DMS153 treated with DMSO at 0.1 percent for 48 hours (cell line): ENCODE measurements at regions not wholly inside any gene's neighbourhood (a gene's known extent, or its start where the extent isn't known, plus 50 kb on each side); places are given as distances from the start of the nearest gene placed in this dataset.
"Not testable (repeated sequence)": the region's sequence is repeated elsewhere in the genome, so short reads cannot be mapped to it uniquely, and the experiment has no call there.

ENCODE experiments used
- DNase-seq: peaks from one replicate; lab custom pipeline; 2025; ENCODE audit not compliant: unreplicated experiment; lab: John Stamatoyannopoulos, UW

DNA sequence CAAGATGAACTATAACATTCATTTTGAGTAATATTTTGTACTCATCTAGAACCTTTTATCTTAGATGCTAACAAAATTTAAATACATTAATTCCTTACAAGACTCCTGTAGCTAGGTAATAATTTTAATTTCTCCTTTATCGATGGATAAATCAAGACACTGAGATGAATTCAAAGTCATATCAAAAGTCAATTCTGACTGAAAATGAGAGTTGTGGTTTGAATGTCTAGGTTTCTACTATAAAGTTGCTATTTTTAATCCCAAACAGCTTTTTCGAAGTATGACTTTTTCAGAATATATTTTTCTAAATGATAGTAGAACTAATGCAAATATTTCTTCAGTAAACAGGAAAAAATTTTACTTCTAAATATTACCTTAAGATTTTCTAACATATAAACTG lies 491.7 kb upstream of the FAM174A start:
- no peak for DNase-seq

GRCh38 chr5:100026606-100027005 lies 508.6 kb upstream of the FAM174A start:
- DNase-seq = no peak

DNA sequence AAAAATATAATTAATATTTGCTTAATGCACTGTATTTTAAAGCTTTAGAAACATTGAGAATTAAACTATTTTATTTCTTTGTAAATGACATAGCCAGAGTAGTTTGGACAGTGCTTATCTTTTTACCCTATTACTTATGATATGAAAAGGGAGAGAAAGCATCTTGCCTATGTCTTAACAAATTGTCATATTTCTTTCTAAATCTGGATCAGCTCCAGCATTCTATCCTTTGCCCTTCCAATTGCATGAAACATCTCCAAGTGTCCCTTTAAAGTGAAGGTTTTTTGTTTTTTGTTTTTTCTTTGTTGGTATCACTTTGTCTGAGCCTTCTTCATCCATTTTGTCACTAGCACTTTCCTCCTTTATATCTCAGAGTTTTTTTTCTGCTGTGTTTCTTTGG lies 511.6 kb upstream of the FAM174A start:
- no peak for DNase-seq

DNA sequence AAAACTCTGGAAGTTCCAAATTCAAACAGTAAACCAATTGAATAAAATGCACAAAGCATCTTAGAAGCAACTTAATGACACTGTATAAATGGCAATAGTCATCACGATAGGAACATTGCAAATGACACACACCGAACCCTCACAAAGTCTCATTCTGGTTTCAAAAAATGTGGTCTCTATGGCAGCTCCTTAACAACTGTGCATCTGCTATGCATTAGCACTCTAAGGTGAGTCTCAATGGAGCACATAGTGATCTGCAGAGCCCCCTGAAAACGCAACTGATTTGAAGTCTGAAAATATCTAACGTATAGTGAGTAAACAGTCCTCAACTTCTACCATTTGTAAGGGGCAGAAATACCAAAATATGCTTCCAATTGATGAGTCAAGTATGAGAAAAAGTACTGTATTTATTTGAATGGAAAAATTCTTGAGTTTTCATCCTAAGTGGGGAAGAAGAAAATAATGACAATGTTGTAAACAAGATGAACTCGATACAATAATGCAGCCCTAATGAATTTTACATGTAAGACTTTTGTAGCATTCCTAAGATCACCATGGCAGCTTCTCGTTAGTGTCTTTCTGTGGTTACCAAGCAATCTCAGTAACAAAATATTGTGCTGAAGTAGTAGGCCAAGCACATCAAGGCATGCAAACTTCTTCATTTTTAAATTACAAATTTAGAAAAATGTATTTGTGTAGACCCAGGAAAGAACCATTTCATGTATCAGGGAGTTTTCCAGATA lies 517.5 kb upstream of the FAM174A start:
- DNase-seq = no peak

DNA sequence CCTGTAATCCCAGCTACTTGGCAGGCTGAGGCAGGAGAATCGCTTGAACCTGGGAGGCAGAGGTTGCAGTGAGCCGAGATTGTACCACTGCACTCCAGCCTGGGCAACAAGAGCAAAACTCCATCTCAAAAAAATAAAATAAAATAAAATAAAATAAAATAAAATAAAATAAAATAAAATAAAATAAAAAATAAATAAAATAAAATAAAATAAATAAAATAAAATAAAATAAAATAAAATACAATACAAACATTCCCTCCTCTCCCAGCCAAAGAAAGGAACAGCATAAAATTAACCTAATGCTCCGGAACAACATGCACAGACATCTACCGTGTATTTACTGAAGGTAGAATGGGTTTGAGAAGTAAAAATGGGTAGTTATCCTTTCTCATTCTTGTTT lies 521.9 kb upstream of the FAM174A start:
- not testable (repeated sequence) for DNase-seq

DNA sequence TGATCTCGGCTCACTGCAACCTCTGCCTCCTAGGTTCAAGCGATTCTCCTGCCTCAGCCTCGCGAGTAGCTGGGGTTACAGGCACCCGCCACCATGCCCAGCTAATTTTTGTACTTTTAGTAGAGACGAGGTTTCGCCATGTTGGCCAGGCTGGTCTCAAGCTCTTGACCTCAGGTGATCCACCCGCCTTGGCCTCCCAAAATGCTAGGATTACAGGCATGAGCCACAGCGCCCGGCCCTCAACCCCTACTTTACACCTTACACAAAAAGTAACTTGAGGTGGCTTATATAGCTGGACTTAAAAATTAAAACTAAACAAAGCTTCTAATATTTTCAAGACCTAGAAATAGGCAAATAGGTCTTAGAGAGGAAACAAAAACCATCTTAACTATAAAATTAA lies 524.0 kb upstream of the FAM174A start:
- not testable (repeated sequence) for DNase-seq

- DNase-seq = no peak
These were observed 530.2 kb upstream of the FAM174A start for GRCh38 chr5:100004969-100005368.

DNA sequence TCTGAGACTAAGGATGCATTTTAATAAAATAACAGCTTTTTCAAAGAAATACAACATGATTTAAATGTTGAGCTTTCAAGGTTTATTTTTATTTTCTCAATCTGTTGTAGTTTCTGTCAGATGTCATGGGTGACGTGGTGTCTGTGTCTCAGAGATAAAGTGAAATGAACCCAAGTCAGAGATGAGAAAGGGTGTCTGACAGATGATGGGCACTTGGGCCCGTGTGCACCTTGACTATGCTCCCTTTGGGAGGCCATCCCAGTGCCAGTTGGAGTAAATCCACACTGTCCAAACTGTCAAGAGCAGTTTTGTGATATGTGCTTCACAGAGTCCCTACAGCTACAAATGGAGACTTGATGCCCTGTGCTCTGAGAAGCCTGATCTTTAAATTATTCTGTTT lies 536.9 kb upstream of the FAM174A start:
- no peak for DNase-seq

- DNase-seq = no peak
These were observed 539.8 kb upstream of the FAM174A start for GRCh38 chr5:99995407-99995806.

DNA sequence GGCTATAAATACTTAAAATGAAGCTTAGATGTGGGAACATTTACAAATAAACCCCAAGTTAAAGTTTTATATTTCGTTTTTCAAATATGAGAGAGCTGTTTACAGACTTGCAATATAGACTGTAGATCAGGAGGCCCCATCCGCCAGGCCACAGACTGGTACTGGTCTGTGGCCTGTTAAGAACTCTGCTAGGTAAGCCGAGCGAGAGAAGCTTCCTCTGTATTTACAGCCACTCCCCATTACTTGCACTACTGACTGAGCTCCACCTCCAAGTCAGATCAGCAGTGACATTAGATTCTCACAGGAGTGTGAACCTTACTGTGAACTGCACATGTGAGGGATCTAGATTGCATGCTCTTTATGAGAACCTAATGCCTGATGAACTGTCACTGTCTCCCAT lies 561.4 kb upstream of the FAM174A start:
- no peak for DNase-seq

DNA sequence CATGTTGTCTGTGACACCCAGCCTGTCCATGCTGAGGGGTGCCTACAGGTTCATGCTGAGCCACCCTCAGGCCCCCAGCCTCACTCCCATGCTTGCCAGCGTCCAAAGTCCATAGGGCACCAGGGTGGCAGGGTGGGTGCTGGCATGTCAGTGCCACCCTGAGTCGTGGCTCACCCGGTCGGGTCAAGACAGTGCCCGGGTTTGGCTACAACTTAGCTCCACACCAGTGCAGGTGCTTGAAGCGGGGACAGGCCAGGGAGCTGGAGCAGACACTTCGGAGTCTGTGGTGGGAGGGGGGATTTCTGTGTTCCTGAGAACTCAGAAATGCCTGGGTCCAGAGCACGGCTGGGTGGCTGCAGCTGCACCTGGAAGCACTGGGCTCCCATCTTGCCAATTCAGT lies 579.2 kb upstream of the FAM174A start:
- no peak for DNase-seq

- DNase-seq = no peak
These were observed 580.2 kb upstream of the FAM174A start for GRCh38 chr5:99955006-99955405.

DNA sequence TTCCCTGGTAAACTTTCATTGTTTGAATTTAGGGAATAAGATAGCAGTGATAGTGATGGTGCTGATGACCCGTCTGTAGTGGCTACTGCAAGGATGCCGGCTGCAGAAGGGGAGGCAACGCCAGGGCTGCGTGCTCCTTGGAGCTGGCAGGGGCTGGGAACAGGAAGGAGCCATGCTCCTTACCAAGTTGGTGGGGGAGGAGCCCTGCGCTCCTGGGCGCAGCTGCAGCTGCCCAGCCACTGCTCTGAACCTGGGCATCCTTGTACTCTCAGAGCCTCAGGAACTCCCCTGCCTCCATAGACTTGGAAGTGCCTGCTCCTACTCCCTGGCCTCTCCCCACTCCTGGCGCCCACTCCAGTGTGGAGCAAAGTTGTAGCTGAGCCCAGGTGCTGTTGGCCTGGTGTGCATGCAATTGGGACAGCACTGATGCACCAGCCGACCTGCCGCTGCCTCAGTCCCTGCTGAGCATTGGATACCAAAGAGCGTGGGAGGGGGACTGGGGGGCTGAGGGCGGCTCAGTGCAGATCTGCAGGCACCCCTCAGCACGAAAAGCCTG lies 585.1 kb upstream of the FAM174A start:
- DNase-seq = no peak

DNA sequence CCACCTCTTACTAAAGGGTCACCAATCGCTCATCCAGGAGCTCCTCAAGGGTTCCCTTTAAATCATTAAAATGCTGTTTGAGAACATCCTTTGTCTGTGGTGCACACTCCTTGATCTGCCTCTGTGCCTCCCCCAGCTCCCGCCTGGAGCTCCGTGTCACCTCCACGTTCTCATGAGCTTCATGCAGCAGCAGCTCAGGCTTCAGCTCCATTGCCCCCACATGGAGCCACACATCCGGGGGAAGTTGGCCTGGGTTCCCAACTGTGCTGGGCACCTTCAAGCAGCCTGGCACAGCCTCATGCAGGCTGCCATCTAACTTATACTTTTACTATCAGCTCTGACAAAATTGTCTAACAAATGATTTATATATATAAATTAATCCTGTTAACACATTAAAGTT lies 585.8 kb upstream of the FAM174A start:
- no peak for DNase-seq

GRCh38 chr5:99948850-99949249 lies 586.3 kb upstream of the FAM174A start:
- DNase-seq = no peak

DNA sequence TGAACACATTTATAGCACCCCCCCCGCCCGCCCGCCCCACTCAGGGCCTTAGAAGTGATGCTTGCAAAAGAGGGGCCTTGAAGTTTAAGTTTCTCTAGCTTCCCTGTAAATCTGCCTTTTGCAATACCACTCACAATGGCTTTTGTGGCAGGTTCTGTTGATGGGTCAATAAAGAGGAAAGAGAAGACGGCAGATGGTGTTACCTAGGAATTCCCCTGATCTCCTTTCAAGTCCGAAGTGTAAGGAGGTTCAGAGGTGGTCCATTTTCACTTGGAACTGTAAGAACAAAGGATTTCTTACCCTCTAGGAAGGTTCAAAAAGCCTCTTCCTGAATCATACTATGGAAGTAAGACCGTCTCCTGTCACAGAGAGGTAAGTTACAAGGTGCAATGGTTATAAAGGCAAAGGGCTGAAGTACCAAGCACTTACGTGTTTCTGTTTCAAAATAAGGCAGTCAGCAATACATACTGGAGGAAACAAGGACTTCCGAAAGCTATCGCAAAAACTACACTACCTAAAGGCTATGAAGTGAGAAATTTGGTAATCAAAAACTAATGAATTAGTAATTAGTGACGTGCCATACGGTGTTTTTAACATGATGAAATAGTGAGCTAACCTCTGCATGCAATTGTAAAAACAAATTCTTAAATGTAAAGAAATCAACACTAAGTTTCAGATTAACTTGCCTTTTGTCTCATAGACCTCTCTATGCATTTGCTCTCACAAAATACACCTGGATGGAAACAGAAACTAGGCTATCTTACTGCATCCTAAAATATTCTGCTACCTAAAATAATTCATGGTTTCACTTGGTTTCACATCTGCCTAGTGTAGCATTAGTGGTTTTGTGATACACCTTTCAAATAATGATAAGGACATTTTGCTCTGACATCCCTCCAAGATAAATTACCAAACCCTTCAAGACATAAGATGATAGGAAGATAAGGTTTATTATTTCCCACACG lies 589.4 kb upstream of the FAM174A start:
- DNase-seq = no peak

DNA sequence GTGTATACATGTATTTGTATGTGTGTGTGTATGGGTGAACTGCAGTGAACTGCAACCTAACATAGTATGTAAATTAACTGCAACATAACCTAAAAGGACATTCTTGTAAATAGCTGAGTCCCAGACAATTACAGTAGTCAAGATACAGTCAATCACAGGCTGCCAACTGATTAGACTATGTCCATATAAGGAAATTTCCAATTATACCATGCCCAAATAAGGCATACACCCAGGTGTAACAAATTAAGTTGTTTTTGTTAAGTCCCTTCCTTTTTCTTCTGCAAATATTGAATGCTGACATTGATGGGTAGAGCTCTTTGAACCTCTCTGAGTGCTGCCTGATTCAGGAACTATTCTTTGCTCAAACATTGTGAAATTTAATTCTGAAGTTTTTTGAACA lies 594.6 kb upstream of the FAM174A start:
- no peak for DNase-seq

GRCh38 chr5:99936911-99937310 lies 598.3 kb upstream of the FAM174A start:
- DNase-seq = no peak

DNA sequence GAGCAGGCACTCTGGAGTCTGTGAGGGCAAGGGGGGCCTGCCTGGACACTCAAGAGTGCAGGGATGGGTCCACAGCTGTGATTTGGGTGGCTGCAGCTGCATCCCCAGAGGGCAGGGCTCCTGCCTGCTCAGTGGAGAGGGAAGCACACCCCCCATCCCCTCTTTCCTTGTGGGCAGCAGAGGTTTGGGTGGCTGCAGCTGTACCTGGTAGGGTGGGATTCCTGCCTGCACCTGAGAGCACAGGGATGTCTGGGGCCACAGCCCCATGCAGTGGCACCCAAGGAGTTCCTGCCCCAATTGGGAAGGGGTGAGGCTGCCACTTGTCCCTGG lies 605.4 kb upstream of the FAM174A start:
- DNase-seq = no peak

GRCh38 chr5:99929067-99929805 lies 605.9 kb upstream of the FAM174A start:
- no peak for DNase-seq

- no peak for DNase-seq
These were observed 606.7 kb upstream of the FAM174A start for GRCh38 chr5:99928490-99928889.
